Sciatic nerve (tissue), 2 donors: ENCODE measurements at regions not wholly inside any gene's neighbourhood (a gene's known extent, or its start where the extent isn't known, plus 50 kb on each side); places are given as distances from the start of the nearest gene placed in this dataset.
"Not testable (repeated sequence)": the region's sequence is repeated elsewhere in the genome, so short reads cannot be mapped to it uniquely, and the experiment has no call there.

Experiments
- ATAC-seq: fragments of 200-7000 bp; cut with Tn5 transposase; one replicate; pipeline ENCODE4 v1.9.1; 2020; ENCODE audit warnings: mild to moderate bottlenecking, moderate library complexity
- DNase-seq: peaks from one replicate; pipeline ENCODE4 v3.0.0-alpha.2; 2020; ENCODE audit warnings: low spot score
- intact Hi-C: fragments of 100-400 bp; cut with DNase I; formaldehyde crosslinking; loops from one replicate; pipeline ENCODE4 v1.14.2; 2022
- donor health status: DM: no; HTN: no; CAD: no.
- donor health status: DM: no; HTN: no; CAD: no.

DNA sequence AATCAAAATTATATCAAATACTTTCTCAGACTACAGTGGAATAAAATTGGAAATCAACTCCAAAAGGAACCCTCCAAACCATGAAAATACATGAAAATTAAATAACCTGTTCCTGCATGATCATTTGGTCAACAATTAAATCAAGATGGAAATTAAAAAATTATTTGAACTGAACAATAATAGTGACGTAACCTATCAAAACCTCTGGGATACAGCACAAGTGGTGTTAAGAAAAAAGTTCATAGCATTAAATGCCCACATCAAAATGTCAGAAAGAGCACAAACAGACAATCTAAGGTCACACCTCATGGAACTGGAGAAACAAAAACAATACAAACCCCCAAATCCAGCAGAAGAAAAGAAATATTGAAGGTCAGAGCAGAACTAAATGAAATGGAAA, 1460.7 kb downstream of the OLFM4 start:
- no peak for ATAC-seq
- intact Hi-C loops = no loop called here
- no peak for DNase-seq

GRCh38 chr13:54492995-54493394, 1464.4 kb downstream of the OLFM4 start:
- DNase-seq (no peak), ATAC-seq (no peak)
- intact Hi-C loops = no loop called here

- ATAC-seq (no peak), DNase-seq (no peak)
- intact Hi-C loops = no loop called here
Measured at GRCh38 chr13:54511366-54511765, 1482.8 kb downstream of the OLFM4 start.

DNA sequence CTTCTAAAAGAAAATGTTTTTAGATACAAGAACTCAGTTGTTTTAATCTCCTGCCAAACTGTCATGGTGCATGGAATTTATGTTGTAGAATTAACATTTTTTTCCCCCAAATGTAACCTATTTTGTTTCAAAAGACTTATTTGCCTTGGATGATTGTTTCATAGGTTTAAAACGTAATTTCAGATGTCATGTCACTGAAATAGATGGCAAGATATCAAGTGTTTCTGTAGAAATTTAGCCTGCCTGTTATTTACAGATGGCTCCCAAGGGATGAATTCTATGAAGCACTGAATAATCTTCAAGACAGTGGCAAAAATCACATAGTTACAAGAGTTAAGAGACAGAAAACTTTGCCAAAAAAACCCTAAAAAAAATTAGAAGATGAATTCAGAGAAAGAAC, 1484.6 kb downstream of the OLFM4 start:
- ATAC-seq = no peak
- no peak for DNase-seq
- intact Hi-C loops = no loop called here

GRCh38 chr13:54536112-54536511, 1507.5 kb downstream of the OLFM4 start:
- intact Hi-C loops = no loop called here
- DNase-seq = no peak
- ATAC-seq = no peak

DNA sequence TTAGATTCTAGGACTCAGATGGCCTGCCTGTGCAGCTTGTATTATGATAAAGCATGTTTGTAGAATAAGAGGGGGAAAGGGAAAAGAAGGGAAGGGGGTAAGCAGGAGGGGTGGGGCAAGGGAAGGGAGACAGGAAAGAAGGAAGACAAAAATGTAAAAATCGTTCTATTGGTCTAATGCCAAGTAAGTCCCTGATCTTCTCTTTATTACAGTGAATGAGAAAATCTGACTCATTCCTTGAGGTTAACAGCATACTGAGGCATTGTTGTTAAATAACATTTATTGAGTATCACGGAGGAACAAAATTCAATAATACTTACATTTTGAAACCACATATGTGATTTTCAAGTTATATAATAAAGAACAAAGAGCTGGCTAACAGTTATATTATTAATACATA, 1534.7 kb downstream of the OLFM4 start:
- intact Hi-C loops = no loop called here
- ATAC-seq (no peak), DNase-seq (no peak)

DNA sequence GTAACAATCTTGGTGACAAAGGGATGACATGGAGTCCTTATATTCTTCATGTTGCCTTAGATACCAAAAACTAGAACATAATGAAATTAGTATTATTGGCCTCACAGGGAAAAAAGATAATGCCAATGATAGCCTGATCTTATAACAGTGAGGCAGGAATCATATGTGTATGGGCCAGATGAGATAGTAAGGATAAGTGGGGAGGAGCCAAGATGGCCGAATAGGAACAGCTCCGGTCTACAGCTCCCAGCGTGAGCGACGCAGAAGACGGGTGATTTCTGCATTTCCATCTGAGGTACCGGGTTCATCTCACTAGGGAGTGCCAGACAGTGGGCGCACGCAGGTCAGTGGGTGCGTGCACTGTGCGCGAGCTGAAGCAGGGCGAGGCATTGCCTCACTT, 1543.4 kb downstream of the OLFM4 start:
- ATAC-seq, DNase-seq, intact Hi-C loops: not testable (repeated sequence)

DNA sequence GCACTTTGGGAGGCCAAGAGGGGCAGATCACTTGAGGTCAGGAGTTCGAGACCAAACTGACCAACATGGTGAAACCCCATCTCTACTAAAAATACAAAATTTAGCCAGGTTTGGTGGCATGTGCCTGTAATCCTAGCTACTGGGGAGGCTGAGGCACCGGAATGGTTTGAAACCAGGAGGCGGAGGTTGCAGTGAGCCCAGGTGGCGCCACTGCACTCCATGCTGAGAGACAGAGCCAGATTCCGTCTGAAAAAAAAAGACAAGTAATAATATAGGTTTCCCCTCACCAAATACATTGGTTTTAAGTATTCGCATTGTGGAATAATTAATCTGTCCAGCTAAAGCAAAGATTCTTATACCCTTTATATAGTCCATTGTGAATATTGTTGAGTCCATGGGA, 1544.6 kb downstream of the OLFM4 start:
- DNase-seq (no peak), ATAC-seq (no peak)
- intact Hi-C loops = no loop called here

DNA sequence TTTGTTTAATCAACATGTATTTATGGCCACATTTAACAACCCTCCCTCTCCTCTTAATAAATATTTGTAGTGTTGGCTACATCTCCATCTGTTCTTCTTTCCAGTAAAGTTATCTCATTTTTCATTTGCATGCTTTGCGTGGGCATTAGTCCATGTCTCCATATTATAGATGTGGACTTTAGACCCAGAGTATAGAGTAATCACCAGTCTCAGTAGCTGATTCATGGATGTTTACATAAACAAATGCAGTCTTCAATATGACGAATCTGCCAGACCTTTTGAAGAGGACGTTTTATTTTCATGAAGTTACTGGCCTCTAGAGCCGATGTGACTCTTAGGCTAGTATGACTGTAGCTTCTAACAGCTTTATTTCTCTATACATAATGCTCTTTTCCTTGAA, 1546.2 kb downstream of the OLFM4 start:
- DNase-seq (no peak), ATAC-seq (no peak)
- intact Hi-C loops = no loop called here

DNA sequence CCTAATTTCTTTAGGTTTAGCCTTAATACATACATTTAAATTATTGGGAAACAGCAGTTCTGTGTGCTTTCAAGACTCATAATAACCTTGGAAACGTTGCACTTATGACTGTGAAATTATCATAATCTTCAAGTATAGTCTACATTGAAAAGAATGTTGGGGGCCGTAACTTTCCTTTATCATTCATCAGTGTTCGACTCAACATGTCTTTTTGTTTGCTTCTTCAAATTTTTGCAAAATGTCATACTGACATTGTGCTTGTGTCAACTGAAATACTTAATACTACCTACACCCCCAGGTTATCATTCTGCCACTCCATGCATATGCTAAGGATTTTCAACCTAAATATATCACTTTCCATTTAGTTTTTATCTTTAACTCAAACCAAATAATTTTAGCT, 1562.9 kb downstream of the OLFM4 start:
- intact Hi-C loops = no loop called here
- no peak for ATAC-seq
- no peak for DNase-seq

DNA sequence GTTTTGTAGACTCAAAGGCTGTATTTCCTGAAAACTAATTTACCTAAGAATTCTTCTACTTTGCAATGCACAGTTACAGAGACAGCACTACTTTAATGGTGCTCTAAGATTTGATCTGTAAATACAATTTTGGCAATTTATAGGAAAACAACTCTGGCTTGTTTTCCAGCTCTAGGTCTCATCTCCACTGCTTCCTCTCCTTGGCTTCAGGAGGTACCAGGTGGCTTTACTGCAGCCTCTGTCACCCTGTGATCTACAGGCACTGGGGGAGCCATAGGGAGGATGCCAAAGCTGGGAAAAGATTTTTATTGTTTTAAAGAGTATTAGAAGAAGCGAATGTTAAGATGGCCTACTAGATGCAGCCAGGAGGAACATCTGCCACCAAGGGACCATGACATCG, 1563.6 kb downstream of the OLFM4 start:
- intact Hi-C loops = no loop called here

DNA sequence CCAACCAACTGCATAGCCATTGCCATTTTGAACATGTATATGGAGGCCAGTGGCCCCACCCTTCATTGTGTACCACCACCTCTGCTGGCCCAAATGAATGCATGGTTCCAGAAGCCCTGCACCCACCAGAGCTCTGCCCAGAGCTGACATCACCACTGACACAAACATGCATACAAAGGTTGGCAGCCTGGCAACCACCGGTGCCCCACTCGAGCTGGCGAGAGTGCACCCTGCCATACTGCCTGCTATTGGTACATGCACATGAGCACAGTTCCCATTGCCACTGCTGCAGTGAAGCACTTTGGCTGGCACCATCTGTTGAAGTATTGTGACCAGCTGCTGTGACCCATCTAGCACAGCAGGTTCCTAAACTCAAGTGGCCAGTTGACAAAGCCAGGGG, 1564.9 kb downstream of the OLFM4 start:
- intact Hi-C loops = no loop called here
- DNase-seq (no peak), ATAC-seq (no peak)

More for the DNA sequence above, 1563.6 kb downstream of the OLFM4 start:
- ATAC-seq (no peak), DNase-seq (no peak)

GRCh38 chr13:54597540-54598088, 1569.0 kb downstream of the OLFM4 start:
- intact Hi-C loops = no loop called here
- no peak for ATAC-seq
- no peak for DNase-seq

GRCh38 chr13:54599413-54599812, 1570.8 kb downstream of the OLFM4 start:
- intact Hi-C loops = no loop called here
- ATAC-seq (no peak), DNase-seq (no peak)

- no peak for DNase-seq
- ATAC-seq = no peak
- intact Hi-C loops = no loop called here
Measured at GRCh38 chr13:54606944-54607343, 1578.3 kb downstream of the OLFM4 start.

DNA sequence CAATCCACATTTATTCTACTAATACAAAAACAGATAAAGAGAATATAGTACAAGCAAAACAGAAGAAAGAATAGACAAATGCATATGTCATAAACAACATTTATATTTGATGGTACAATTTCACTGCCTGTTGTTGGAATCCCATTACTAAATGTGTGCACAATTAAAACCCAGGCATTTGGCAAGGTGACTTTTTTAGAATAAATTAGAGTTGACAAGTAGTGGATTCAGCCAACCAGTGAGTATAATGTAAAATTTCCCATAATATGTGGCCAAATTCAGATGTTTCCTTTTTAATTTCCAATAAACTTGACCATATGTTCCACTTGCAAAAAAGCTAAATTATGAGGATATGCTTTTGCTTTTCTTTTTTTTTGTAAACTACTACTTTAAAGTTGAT, 1578.8 kb downstream of the OLFM4 start:
- no peak for DNase-seq
- intact Hi-C loops = no loop called here
- no peak for ATAC-seq

DNA sequence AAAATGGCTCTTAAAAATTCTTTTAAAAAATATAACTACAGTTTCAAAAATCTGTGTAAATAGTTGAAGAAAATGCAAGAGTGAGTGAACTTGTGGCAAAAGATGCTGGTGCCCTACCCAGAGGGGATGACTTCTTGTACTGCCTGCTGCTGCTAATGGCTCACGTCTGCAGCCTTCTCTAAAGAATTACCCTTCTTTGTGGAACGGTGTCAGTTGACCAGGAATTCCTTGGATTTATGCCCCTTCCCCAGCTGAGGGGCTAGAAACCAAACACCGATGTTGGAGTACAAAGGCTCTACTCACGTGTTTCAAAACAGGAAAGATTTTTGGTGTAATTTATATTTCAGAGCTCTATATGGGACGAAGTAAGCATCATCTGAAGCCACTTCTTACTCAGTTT, 1582.8 kb downstream of the OLFM4 start:
- DNase-seq = no peak
- intact Hi-C loops = no loop called here
- no peak for ATAC-seq

DNA sequence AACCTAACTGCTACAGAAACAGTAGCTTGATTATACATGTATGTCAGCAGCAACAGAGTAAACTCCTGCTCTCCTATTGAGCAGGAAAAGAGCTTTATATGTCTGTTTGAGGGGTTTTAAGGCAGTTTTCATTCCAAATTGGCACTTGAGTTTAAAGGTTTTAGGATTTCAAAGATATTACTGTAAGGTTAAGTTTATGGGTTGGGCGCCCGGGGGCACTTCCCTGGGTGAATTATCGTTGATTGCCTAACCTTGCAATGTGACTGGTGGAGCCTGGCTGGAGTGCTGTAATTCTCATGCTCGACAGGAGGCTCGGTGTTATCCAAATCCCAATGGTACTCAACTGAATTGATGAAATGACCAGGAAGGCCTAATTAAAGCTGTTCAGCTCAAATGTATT, 1586.1 kb downstream of the OLFM4 start:
- DNase-seq (no peak), ATAC-seq (no peak)
- intact Hi-C loops = no loop called here

DNA sequence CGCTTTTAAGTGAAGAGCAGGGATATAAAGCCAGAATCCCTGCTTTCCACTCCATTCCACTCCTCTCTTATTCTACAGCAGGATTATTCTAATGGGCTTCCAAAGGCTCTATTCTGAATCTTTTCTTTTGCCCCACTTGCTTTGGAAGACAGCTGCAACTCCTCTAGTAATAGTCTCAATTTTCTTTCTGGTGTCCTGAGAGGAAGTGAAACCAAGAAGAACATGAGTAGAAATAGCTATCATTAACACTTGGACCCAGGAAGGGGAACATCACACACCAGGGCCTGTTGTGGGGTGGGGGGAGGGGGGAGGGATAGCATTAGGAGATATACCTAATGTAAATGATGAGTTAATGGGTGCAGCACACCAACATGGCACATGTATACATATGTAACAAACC, 1597.9 kb downstream of the OLFM4 start:
- intact Hi-C loops, ATAC-seq, DNase-seq: not testable (repeated sequence)

DNA sequence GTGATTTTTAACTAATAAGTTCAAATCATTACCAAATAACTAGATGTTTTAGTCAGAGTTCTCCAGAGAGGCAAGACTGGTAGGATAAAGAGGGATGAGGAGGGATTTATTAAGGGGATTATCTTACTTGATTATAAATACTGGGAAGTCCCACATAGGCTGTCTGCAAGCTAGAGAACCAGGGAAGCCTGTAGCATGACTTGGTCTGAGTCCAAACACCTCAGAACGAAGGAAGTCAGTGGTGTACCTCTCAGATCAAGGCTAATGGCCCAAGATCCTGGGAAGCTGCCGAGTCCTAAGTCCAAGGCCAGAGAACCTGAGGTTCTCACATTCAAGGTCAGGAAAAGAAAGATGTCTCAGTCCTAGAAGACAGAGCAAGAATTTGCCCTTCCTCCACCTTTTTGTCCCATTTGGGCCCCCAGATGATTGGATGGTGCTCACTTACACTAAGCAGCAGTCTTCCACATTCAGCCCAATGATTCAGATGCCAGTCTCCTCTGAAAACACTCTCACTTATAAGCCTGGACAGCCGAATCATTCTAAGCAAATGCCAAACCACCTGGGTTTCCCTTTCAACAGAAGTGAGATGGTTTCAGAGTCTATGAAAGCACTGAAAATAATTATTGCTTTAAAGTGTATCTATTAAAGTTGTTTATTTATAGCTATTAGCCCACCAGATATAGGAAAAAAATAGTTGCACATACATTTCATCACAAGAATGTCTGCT, 1599.2 kb downstream of the OLFM4 start:
- ATAC-seq (no peak), DNase-seq (no peak)
- intact Hi-C loops = no loop called here

GRCh38 chr13:54628383-54628782, 1599.8 kb downstream of the OLFM4 start:
- intact Hi-C loops = no loop called here
- DNase-seq (no peak), ATAC-seq (no peak)
